OCI-LY7 (cell line): ENCODE measurements at regions not wholly inside any gene's neighbourhood (a gene's known extent, or its start where the extent isn't known, plus 50 kb on each side); places are given as distances from the start of the nearest gene placed in this dataset.

Experiments used
- BruUV-seq: library from RNA; stranded (reverse); fragments of 400-500 nt; replicated peaks from 2 replicates; lab custom pipeline; 2021; lab: Mats Ljungman, UMichigan
- CTCF ChIA-PET: fragments of 300-600 bp; sonication (Branson Sonifier 250); formaldehyde crosslinking; loops from one replicate; lab custom pipeline; 2022; ENCODE audit warnings: antibody characterized with exemption; ENCODE audit not compliant: unreplicated experiment; lab: Charles Lee
- POLR2A ChIA-PET: fragments of 300-600 bp; sonication (Branson Sonifier 250); formaldehyde crosslinking; loops from one replicate; lab custom pipeline; 2022; ENCODE audit warnings: antibody characterized with exemption; lab: Charles Lee
- DNase-seq: peaks from one replicate; pipeline ENCODE4 v3.0.0-alpha.2; 2015; ENCODE audit warnings: low spot score
- H2AFZ ChIP-seq: fragments of 200-600 bp; sonication (generic), shearing (Covaris generic); 2 replicates; pipeline ENCODE4 v1.6.1; 2014; ENCODE audit warnings: mild to moderate bottlenecking, antibody characterized with exemption, low read length, moderate library complexity
- H3K27ac ChIP-seq: fragments of 200-600 bp; sonication (generic); 2 replicates; pipeline ENCODE4 v1.5.1; 2014; ENCODE audit warnings: mixed run types, low read depth, mild to moderate bottlenecking, moderate library complexity, low read length, inconsistent platforms; ENCODE audit not compliant: poor library complexity, severe bottlenecking
- H3K36me3 ChIP-seq: fragments of 200-600 bp; sonication (generic); 2 replicates; pipeline ENCODE4 v1.6.1; 2014; ENCODE audit warnings: mild to moderate bottlenecking, antibody characterized with exemption, low read length, moderate library complexity, mixed read lengths; ENCODE audit not compliant: insufficient read depth
- H3K4me1 ChIP-seq: fragments of 200-600 bp; sonication (generic); 2 replicates; pipeline ENCODE4 v1.5.1; 2014; ENCODE audit warnings: mild to moderate bottlenecking, low read length; ENCODE audit not compliant: insufficient read depth, poor library complexity, severe bottlenecking
- H3K4me2 ChIP-seq: fragments of 200-600 bp; sonication (generic); 2 replicates; pipeline ENCODE4 v1.6.1; 2014; ENCODE audit warnings: mild to moderate bottlenecking, low read length
- H3K4me3 ChIP-seq: fragments of 200-600 bp; sonication (generic); 2 replicates; pipeline ENCODE4 v1.5.1; 2014; ENCODE audit warnings: mild to moderate bottlenecking, low read depth, low read length; ENCODE audit not compliant: poor library complexity, severe bottlenecking
- H3K79me2 ChIP-seq: fragments of 200-600 bp; sonication (generic); 2 replicates; pipeline ENCODE4 v1.6.1; 2016; ENCODE audit warnings: low read depth, mild to moderate bottlenecking, low read length, moderate library complexity, mixed read lengths; ENCODE audit not compliant: insufficient read depth
- H3K9me2 ChIP-seq: fragments of 200-600 bp; sonication (generic); 2 replicates; pipeline ENCODE4 v1.6.1; 2016; ENCODE audit warnings: mild to moderate bottlenecking, low read length, mixed read lengths; ENCODE audit not compliant: insufficient read depth
- H3K9me3 ChIP-seq: fragments of 200-600 bp; sonication (generic); 2 replicates; pipeline ENCODE4 v1.6.1; 2014; ENCODE audit warnings: mild to moderate bottlenecking, mixed run types, low read length, mixed read lengths
- H4K20me1 ChIP-seq: fragments of 200-600 bp; sonication (generic); 2 replicates; pipeline ENCODE4 v1.6.1; 2014; ENCODE audit warnings: mild to moderate bottlenecking, antibody characterized with exemption, low read length, moderate library complexity, mixed read lengths; ENCODE audit not compliant: insufficient read depth
- CTCF ChIP-seq: fragments of 200-600 bp; sonication (generic); conservative IDR thresholded peaks from 2 replicates; pipeline ENCODE4 v1.5.1; 2014; ENCODE audit warnings: mild to moderate bottlenecking, antibody characterized with exemption, low read length, moderate library complexity, mixed read lengths
- EZH2phosphoT487 ChIP-seq: fragments of 200-600 bp; sonication (generic); IDR thresholded peaks from 2 replicates; pipeline ENCODE4 v1.6.1; 2018; ENCODE audit warnings: low read depth, borderline replicate concordance, mild to moderate bottlenecking, mixed run types, antibody characterized with exemption, low read length, moderate library complexity, mixed read lengths
- intact Hi-C: fragments of 100-400 bp; cut with micrococcal nuclease; formaldehyde crosslinking; loops from one replicate; pipeline ENCODE4 v1.10.0; 2022; ENCODE audit not compliant: unreplicated experiment

- H3K9me3 ChIP-seq = no peaks in the 10 kb centered on the region
- no peaks in the 10 kb centered on the region for H4K20me1 ChIP-seq
- no peaks in the 10 kb centered on the region for H3K4me1 ChIP-seq
- TF ChIP-seq EZH2phosphoT487 (no peak), CTCF (no peak)
- H3K36me3 ChIP-seq = no peaks in the 10 kb centered on the region
- ChIA-PET CTCF (no interaction called here), POLR2A (no interaction called here)
- intact Hi-C loops = no loop called here
- H3K4me3 ChIP-seq = no peak overlapping the region
- H3K9me2 ChIP-seq = no peaks in the 10 kb centered on the region
- no peaks in the 10 kb centered on the region for H3K79me2 ChIP-seq
- BruUV-seq = no TSS peak
- DNase-seq = no peak
- no peak overlapping the region for H2AFZ ChIP-seq
- no peak overlapping the region for H3K4me2 ChIP-seq
- H3K27ac ChIP-seq = no peak overlapping the region
These were observed 329.1 kb downstream of the VPS13C start for GRCh38 chr15:61731099-61731498.

GRCh38 chr15:61729646-61730045 is 330.6 kb downstream of the VPS13C start:
- no TSS peak for BruUV-seq
- H3K79me2 ChIP-seq = no peaks in the 10 kb centered on the region
- H3K4me2 ChIP-seq = no peak overlapping the region
- CTCF ChIA-PET = no interaction called here
- no peak overlapping the region for H2AFZ ChIP-seq
- no peak for TF ChIP-seq EZH2phosphoT487
- no peak for TF ChIP-seq CTCF
- intact Hi-C loops = no loop called here
- H3K4me3 ChIP-seq = no peak overlapping the region
- H3K9me2 ChIP-seq = no peaks in the 10 kb centered on the region
- H3K9me3 ChIP-seq = no peaks in the 10 kb centered on the region
- POLR2A ChIA-PET = no interaction called here
- no peaks in the 10 kb centered on the region for H3K36me3 ChIP-seq
- DNase-seq = no peak
- H4K20me1 ChIP-seq = no peaks in the 10 kb centered on the region
- no peaks in the 10 kb centered on the region for H3K4me1 ChIP-seq
- no peak overlapping the region for H3K27ac ChIP-seq

- H3K4me2 ChIP-seq = no peak overlapping the region
- BruUV-seq = no TSS peak
- no peak overlapping the region for H3K4me3 ChIP-seq
- CTCF ChIA-PET = no interaction called here
- H3K79me2 ChIP-seq = no peaks in the 10 kb centered on the region
- no peaks in the 10 kb centered on the region for H4K20me1 ChIP-seq
- intact Hi-C loops = no loop called here
- TF ChIP-seq EZH2phosphoT487 (no peak), CTCF (no peak)
- no peak overlapping the region for H3K27ac ChIP-seq
- H2AFZ ChIP-seq = no peak overlapping the region
- no peaks in the 10 kb centered on the region for H3K9me2 ChIP-seq
- H3K4me1 ChIP-seq = no peaks in the 10 kb centered on the region
- no peaks in the 10 kb centered on the region for H3K9me3 ChIP-seq
- POLR2A ChIA-PET = interaction anchor here (0.6 kb wide), 1 partner anchor 10 kb away, joined by 9 read pairs; no protein-coding TSS in a partner anchor
- H3K36me3 ChIP-seq = no peaks in the 10 kb centered on the region
- DNase-seq = no peak
These were observed 334.1 kb downstream of the VPS13C start for GRCh38 chr15:61726166-61726565.
